Anterior cingulate cortex (tissue), 58 donors: ENCODE measurements at regions not wholly inside any gene's neighbourhood (a gene's known extent, or its start where the extent isn't known, plus 50 kb on each side); places are given as distances from the start of the nearest gene placed in this dataset.
"Not testable (repeated sequence)": the region's sequence is repeated elsewhere in the genome, so short reads cannot be mapped to it uniquely, and the experiment has no call there.

Source experiments
- DNase-seq, 58 donors: peaks; one replicate each; lab custom pipeline; 2025; lab: John Stamatoyannopoulos, UW

- DNase-seq, result no peak
Measured at GRCh38 chr10:125605167-125605566, 77.8 kb downstream of the TEX36 start.

- no peak for DNase-seq
Measured at GRCh38 chr10:125602825-125603224, 80.1 kb downstream of the TEX36 start.

DNA sequence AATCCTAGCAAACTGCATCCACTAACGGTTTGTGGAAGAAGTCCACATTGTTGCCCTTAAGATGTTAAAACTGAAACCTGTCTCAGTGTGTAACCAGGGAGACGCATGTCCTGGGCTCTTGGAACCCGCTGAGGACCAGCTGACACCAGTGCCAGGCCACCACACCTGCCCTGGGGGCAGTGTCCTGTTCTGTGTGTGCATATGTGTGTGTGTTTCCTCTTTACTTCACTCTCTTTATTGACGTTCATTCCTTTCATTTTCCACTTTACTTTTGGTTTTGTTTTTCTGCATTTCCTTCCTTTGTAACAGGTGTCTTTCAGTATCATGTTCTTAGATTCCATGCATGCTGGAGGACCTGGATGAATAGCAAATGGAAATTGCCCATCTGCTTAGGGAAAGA is 83.8 kb downstream of the TEX36 start:
- DNase-seq, result no peak

DNA sequence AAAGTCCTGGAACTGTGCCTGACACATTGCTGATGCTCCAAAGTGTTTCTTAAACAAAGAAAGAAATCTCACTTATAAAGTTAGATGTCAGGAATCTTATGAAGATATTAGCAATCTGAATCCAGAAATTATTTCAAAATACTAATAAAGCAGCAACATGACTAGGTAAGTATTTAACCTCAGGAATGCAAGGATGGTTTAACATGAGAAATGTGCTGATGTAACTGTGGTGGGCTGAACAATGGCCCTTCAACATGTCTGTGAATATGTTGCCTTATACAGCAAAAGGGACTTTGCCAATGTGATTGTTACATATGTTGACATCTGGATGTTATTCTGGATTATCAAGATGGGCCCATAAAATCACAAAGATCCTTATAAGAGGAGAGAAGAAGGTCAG is 87.1 kb downstream of the TEX36 start:
- no peak for DNase-seq

- DNase-seq, result no peak
Measured at GRCh38 chr10:125593644-125594043, 89.3 kb downstream of the TEX36 start.

DNA sequence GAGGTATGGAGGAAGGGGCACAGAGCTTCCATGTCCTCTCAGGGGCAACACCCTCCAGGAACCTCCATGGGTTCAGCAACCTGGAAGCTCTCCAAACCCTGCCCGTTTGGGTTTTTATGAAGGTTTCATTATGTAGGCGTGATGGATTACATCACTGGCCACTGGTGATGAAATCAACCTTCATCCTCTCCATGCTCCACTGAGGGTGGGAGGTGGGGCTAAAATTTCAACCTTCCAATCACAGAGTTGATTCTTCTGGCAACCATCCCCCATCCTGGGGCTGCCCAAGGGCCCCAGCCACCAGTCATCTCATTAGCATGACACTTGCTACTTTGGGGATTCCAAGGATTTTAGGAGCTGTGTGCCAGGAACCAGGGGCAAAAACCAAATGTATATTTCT is 90.1 kb downstream of the TEX36 start:
- DNase-seq, result no peak

- DNase-seq, result no peak
Measured at GRCh38 chr10:125591886-125592285, 91.1 kb downstream of the TEX36 start.

DNA sequence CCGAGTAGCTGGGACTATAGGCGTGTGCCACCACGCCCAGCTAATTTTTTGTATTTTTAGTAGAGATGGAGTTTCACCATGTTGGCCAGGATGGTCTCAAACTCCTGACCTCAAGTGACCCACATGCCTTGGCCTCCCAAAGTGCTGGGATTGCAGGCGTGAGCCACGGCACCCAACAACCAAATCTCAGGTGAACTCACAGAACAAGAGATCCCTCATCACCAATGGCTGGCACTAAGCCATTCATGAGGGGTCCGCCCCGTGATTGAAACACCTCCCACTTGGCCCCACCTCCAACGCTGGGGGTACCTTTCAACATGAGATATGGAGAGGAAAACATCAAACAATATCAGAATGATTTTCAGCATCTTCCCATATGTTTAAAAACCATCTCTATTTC is 94.2 kb downstream of the TEX36 start:
- not testable (repeated sequence) for DNase-seq

DNA sequence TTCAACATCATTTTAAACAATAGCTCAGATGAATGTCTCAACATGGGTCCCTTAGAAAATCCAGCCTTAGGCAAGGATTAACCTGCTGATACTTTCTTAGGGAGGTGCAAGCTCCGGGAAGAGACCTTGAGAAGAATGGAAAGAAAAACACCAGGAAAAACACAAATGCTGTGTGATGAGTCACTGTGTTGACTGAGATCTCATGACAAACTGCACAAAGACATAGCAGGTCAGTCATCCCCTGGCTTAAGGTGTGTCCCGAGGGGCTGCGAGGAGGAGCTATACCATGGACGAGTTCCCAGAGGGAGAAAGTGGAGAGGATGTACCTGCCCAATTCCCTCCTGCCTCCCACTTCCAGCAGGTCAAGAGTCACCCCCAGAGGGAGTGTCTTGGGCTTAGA is 98.0 kb downstream of the TEX36 start:
- no peak for DNase-seq

- DNase-seq, result no peak
Measured at GRCh38 chr10:125578658-125579315, 104.2 kb downstream of the TEX36 start.

- DNase-seq, result no peak
Measured at GRCh38 chr10:125575843-125576242, 107.1 kb downstream of the TEX36 start.

GRCh38 chr10:125568156-125568555 is 114.8 kb downstream of the TEX36 start:
- DNase-seq, result no peak

- DNase-seq, result no peak
Measured at GRCh38 chr10:125567529-125567928, 115.4 kb downstream of the TEX36 start.

DNA sequence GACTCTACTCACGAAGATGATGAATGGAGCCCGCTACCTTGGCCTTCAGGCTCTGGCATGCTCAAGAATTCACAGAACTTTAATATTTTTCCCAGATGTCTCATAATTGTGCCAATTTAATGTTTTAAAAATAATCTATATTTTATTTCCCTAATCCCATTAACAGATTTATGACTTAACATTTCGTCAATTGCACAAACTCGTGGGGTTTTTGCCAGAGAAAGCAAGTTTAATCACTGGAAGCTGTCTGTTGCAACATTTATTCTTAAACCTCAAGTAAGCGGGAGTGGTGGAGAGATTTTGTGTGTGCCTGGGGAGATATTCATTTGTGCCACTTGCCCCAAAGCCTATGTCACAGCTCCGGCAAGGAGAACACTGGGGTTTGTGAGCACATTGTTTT is 117.9 kb downstream of the TEX36 start:
- no peak for DNase-seq

DNA sequence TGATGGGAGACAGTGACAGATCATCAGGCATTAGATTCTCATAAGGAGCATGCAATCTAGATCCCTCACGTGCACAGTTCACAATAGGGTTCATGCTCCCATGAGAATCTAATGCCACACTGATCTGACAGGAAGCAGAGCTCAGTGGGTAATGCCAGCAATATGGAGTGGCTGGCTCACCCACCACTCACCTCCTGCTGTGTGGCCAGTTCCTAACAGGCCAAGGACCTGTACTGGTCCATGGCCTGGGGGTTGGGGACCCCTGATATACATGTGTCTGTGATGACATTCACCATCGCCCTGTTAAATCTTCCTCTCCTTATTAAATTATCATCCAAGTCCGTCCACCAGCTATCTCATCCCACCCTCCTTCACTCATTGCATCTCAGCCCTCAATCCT is 118.4 kb downstream of the TEX36 start:
- no peak for DNase-seq

DNA sequence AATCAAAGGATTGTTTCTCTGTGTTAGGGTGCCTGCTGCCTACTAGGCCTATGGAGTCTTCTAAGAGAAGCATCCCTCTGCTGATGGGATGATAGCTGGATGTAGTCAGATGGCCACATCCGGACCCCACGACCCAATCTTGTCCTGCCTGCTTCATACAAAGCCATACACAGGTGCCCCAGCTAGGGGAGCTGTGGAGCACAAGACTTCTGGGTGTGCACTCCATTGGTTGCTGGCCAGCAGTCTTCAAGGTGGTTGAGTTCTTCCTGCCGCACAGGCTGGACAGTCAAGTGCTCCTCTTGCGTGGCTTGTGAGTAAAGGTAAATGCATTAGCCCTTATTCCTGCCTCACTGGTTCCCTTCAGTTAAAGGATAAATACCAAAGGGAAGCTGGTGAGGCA is 120.2 kb downstream of the TEX36 start:
- DNase-seq, result no peak

- DNase-seq, result no peak
Measured at GRCh38 chr10:125560947-125561346, 122.0 kb downstream of the TEX36 start.

GRCh38 chr10:125559210-125559609 is 123.8 kb downstream of the TEX36 start:
- DNase-seq, result no peak

DNA sequence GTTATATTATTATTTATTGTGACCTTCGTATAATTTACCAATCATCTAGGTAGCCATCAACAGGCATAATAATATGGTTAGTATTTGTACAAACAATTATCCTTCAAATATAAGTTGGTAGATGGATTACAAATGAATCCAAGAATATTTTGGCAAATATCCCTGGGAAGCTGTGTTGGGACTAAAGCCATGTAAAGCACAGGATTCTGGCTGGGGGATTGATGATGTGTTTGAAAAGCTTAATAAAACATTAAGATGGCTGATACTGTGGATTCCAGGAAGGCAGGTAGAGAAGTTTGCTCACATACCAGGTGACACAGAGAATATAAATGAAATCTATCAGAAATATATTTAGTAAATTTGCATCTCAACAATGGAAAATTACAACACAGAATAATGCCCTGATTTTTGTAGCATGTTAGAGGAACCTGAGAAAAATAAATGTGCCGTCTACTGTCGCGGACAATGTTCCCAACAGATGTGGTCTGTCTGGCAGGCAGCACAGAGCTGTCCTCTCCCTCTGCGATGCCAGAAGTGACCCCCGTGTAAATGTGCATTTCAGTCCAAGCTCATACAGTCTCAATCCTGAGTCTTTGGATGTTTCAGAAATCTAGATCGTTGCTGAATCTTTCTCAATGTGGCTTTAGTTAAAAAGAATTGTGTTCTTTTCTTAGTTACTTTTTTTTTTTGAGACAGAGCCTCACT is 125.0 kb downstream of the TEX36 start:
- no peak for DNase-seq

DNA sequence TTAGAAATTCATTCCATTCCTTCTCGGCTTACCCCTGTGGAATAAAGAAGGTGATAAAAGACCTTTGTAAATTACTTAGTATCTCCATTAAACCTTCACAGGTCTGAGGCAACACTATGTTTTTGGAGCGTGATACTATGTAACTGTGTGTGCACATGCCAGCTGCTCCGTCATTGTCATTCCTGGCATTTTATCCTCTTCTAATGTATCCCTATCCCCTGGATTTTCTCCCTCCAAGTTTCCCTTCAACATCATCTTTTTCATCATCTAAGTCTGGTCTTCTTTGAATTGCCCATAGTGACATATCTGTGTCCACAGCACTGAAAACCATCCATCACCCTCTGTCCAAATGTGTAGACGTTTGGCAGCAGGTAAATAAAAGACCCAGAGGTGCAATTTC is 125.7 kb downstream of the TEX36 start:
- no peak for DNase-seq

- no peak for DNase-seq
Measured at GRCh38 chr10:125556882-125557281, 126.1 kb downstream of the TEX36 start.

DNA sequence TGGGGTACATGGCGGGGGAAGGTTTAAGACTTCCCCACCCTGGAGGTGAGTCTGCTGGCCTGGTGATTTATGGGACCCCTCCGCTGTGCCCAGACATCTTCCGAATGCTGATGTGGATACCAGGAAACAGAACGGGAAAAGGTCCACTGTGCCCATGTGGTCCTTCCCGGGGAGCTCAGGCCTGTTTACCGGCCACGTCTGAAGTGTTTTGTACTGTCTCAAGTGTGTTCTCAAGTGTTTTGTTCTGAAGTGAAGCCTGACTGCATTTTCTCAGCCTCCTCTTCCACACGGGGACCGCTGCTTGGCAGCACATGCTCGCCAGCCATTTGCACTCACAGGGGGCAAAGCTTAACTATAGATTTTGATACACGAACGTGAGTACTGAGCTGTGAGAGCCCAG is 127.2 kb downstream of the TEX36 start:
- DNase-seq, result no peak

DNA sequence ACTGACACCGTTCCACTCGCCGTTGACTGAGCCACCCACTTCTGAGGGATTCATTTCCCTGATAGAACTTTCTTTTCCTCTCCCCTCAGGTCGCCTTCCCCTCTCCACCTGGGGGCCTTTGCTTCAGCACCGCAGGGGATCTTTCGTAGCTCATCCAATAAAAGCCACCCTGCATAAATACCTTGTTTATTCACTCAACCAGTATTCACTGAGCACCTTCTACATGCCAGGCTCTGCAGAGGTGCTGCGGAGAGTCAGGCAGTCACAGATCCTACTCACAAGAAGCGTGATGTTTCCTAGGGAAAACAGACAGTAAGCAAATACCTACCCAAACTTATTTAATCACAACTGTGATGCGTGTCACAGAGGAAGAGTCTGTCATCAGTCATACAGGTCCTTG is 127.7 kb downstream of the TEX36 start:
- DNase-seq, result no peak
